BLaER1 treated with 17β-estradiol and CSF1 and Interleukin-3, amounts not matched to agents 10 nM and 100 nM (cell line): ENCODE measurements at regions not wholly inside any gene's neighbourhood (a gene's known extent, or its start where the extent isn't known, plus 50 kb on each side); places are given as distances from the start of the nearest gene placed in this dataset.
"Not testable (repeated sequence)": the region's sequence is repeated elsewhere in the genome, so short reads cannot be mapped to it uniquely, and the experiment has no call there.

Source experiments
- H3K27ac ChIP-seq, 11 experiments: shearing (Covaris generic); formaldehyde crosslinking; 2 replicates each; pipeline ENCODE4 v1.8.1; 2022
- H3K27me3 ChIP-seq, 11 experiments: shearing (Covaris generic); formaldehyde crosslinking; 2 replicates each; pipeline ENCODE4 v1.8.1; 2022
- H3K36me3 ChIP-seq, 11 experiments: shearing (Covaris generic); formaldehyde crosslinking; 2 replicates each; pipeline ENCODE4 v1.8.1; 2022
- H3K4me1 ChIP-seq, 10 experiments: shearing (Covaris generic); formaldehyde crosslinking; 2 replicates each; pipeline ENCODE4 v1.8.1; 2022
- H3K4me2 ChIP-seq, 11 experiments: shearing (Covaris generic); formaldehyde crosslinking; 2 replicates each; pipeline ENCODE4 v1.8.1; 2022
- H3K4me3 ChIP-seq, 10 experiments: shearing (Covaris generic); formaldehyde crosslinking; 2 replicates each; pipeline ENCODE4 v1.8.1; 2022
- H3K9ac ChIP-seq, 11 experiments: shearing (Covaris generic); formaldehyde crosslinking; 2 replicates each; pipeline ENCODE4 v1.8.1; 2022
- H3K9me3 ChIP-seq, 11 experiments: shearing (Covaris generic); formaldehyde crosslinking; replicated peaks in 1 of 11; 2 replicates each; pipeline ENCODE4 v1.8.1; 2022
- H4K20me1 ChIP-seq, 11 experiments: shearing (Covaris generic); formaldehyde crosslinking; 2 replicates each; pipeline ENCODE4 v1.8.1; 2022
- Cebpa-rat ChIP-seq, 11 experiments: shearing (Covaris generic); IDR thresholded peaks; 2 replicates each; pipeline ENCODE4 v1.8.1; 2022

- Histone ChIP-seq H3K4me2 (peak overlapping the region; percentile 21 to 99 (median 91); a peak in 21 of 22 replicates), H3K9me3 (peaks cover 40 to 55% (median 49%) of the 10 kb centered on the region in 11 experiments), H3K9ac (peak overlapping the region in 9 of 11 experiments; percentile 4 to 52 (median 41); a peak in 10 of 22 replicates), H4K20me1 (no peaks in the 10 kb centered on the region), H3K27me3 (no peaks in the 10 kb centered on the region), H3K36me3 (peaks cover 0 to 14% (median 0%) of the 10 kb centered on the region in 11 experiments; a peak in 5 of 22 replicates), H3K27ac (peak overlapping the region; percentile 44 to 97 (median 92); a peak in 21 of 22 replicates), H3K4me1 (peaks cover 48 to 63% (median 57%) of the 10 kb centered on the region in 10 experiments), H3K4me3 (peak overlapping the region in 7 of 10 experiments; percentile 6 to 48 (median 20); a peak in 6 of 20 replicates)
- TF ChIP-seq Cebpa-rat (IDR thresholded peaks at IDR 0.05) = no peak
Observed at GRCh38 chr15:75112848-75113492, 88.7 kb upstream of the C15orf39 start.

GRCh38 chr15:75114327-75114726 lies 87.4 kb upstream of the C15orf39 start:
- no peaks in the 10 kb centered on the region for H4K20me1 ChIP-seq
- H3K27ac ChIP-seq = peak overlapping the region in 9 of 11 experiments; percentile 63 to 97 (median 92); a peak in 13 of 22 replicates
- H3K9me3 ChIP-seq = peaks cover 40 to 65% (median 55%) of the 10 kb centered on the region in 11 experiments
- peaks cover 34 to 49% (median 43%) of the 10 kb centered on the region in 10 experiments for H3K4me1 ChIP-seq
- no peak overlapping the region for H3K9ac ChIP-seq
- no peaks in the 10 kb centered on the region for H3K27me3 ChIP-seq
- peaks cover 0 to 14% (median 0%) of the 10 kb centered on the region in 11 experiments; a peak in 5 of 22 replicates for H3K36me3 ChIP-seq
- peak overlapping the region in 9 of 10 experiments; percentile 6 to 48 (median 28); a peak in 11 of 20 replicates for H3K4me3 ChIP-seq
- H3K4me2 ChIP-seq = no peak overlapping the region
- no peak for TF ChIP-seq Cebpa-rat (IDR thresholded peaks at IDR 0.05)

GRCh38 chr15:75114796-75115195 lies 86.9 kb upstream of the C15orf39 start:
- Histone ChIP-seq H3K27ac (peak overlapping the region in 7 of 11 experiments; percentile 83 to 94 (median 92); a peak in 6 of 22 replicates), H3K9ac (no peak overlapping the region), H4K20me1 (no peaks in the 10 kb centered on the region), H3K4me3 (peak overlapping the region in 7 of 10 experiments; percentile 15 to 48 (median 24); a peak in 7 of 20 replicates), H3K9me3 (peaks cover 40 to 65% (median 55%) of the 10 kb centered on the region in 11 experiments), H3K4me2 (no peak overlapping the region), H3K27me3 (no peaks in the 10 kb centered on the region), H3K36me3 (peaks cover 0 to 14% (median 0%) of the 10 kb centered on the region in 11 experiments; a peak in 5 of 22 replicates), H3K4me1 (peaks cover 30 to 44% (median 38%) of the 10 kb centered on the region in 10 experiments)
- no peak for TF ChIP-seq Cebpa-rat (IDR thresholded peaks at IDR 0.05)

- not testable (repeated sequence) for H3K4me2 ChIP-seq, H3K9ac ChIP-seq, H3K27me3 ChIP-seq, H4K20me1 ChIP-seq, H3K4me3 ChIP-seq, H3K27ac ChIP-seq
- peaks cover 0 to 14% (median 0%) of the 10 kb centered on the region in 11 experiments; a peak in 5 of 22 replicates for H3K36me3 ChIP-seq
- H3K9me3 ChIP-seq = peaks cover 40 to 65% (median 55%) of the 10 kb centered on the region in 11 experiments
- peaks cover 23 to 38% (median 32%) of the 10 kb centered on the region in 10 experiments for H3K4me1 ChIP-seq
Observed at GRCh38 chr15:75115411-75115913, 86.2 kb upstream of the C15orf39 start.

- peaks cover 44 to 71% (median 59%) of the 10 kb centered on the region in 11 experiments for H3K9me3 ChIP-seq
- not testable (repeated sequence) for H3K9ac ChIP-seq, H3K27me3 ChIP-seq, H3K4me2 ChIP-seq, H4K20me1 ChIP-seq, H3K27ac ChIP-seq
- H3K36me3 ChIP-seq = peaks cover 0 to 14% (median 0%) of the 10 kb centered on the region in 11 experiments; a peak in 5 of 22 replicates
- 0 out of 20 replicates have a peak overlapping the region, but pooled peaks of 1 of the 10 experiments have one; percentile 1 for H3K4me3 ChIP-seq
- H3K4me1 ChIP-seq = peaks cover 16 to 31% (median 25%) of the 10 kb centered on the region in 10 experiments
Observed at GRCh38 chr15:75116143-75116542, 85.5 kb upstream of the C15orf39 start.

GRCh38 chr15:75117993-75118392 lies 83.7 kb upstream of the C15orf39 start:
- no peaks in the 10 kb centered on the region for H3K27me3 ChIP-seq
- H3K9ac ChIP-seq = no peak overlapping the region
- H3K36me3 ChIP-seq = peaks cover 0 to 14% (median 0%) of the 10 kb centered on the region in 11 experiments; a peak in 5 of 22 replicates
- no peak overlapping the region for H3K27ac ChIP-seq
- H3K4me2 ChIP-seq = no peak overlapping the region
- no peaks in the 10 kb centered on the region for H4K20me1 ChIP-seq
- TF ChIP-seq Cebpa-rat (IDR thresholded peaks at IDR 0.05) = no peak
- peaks cover 3 to 17% (median 7%) of the 10 kb centered on the region in 10 experiments; a peak in 19 of 20 replicates for H3K4me1 ChIP-seq
- peaks cover 42 to 83% (median 68%) of the 10 kb centered on the region in 11 experiments for H3K9me3 ChIP-seq
- H3K4me3 ChIP-seq = no peak overlapping the region

- not testable (repeated sequence) for H4K20me1 ChIP-seq, H3K4me3 ChIP-seq, H3K27me3 ChIP-seq, H3K27ac ChIP-seq, H3K9ac ChIP-seq, H3K36me3 ChIP-seq, H3K4me2 ChIP-seq
- Histone ChIP-seq H3K4me1 (peaks cover 2 to 17% (median 12%) of the 10 kb centered on the region in 10 experiments; a peak in 19 of 20 replicates), H3K9me3 (peaks cover 29 to 70% (median 54%) of the 10 kb centered on the region in 11 experiments)
Observed at GRCh38 chr15:75119312-75119711, 82.4 kb upstream of the C15orf39 start.

- no peak overlapping the region for H3K9ac ChIP-seq
- no peak for TF ChIP-seq Cebpa-rat (IDR thresholded peaks at IDR 0.05)
- H3K4me3 ChIP-seq = 0 out of 20 replicates have a peak overlapping the region, but pooled peaks of 1 of the 10 experiments have one; percentile 2
- no peak overlapping the region for H3K4me2 ChIP-seq
- no peaks in the 10 kb centered on the region for H4K20me1 ChIP-seq
- H3K4me1 ChIP-seq = peaks cover 20 to 37% (median 32%) of the 10 kb centered on the region in 10 experiments
- H3K36me3 ChIP-seq = no peaks in the 10 kb centered on the region; a peak in 1 of 22 replicates
- no peak overlapping the region for H3K27ac ChIP-seq
- no peaks in the 10 kb centered on the region for H3K27me3 ChIP-seq
- peaks cover 7 to 48% (median 33%) of the 10 kb centered on the region in 11 experiments for H3K9me3 ChIP-seq
Observed at GRCh38 chr15:75121491-75121890, 80.2 kb upstream of the C15orf39 start.

- Histone ChIP-seq H3K9ac (peak overlapping the region in 2 of 11 experiments; percentile 6 to 73; a peak in 2 of 22 replicates), H3K36me3 (no peaks in the 10 kb centered on the region), H3K4me2 (peak overlapping the region in 7 of 11 experiments; percentile 78 to 88 (median 84); a peak in 12 of 22 replicates), H3K27ac (peak overlapping the region in 8 of 11 experiments; percentile 58 to 81 (median 76); a peak in 13 of 22 replicates), H3K27me3 (no peaks in the 10 kb centered on the region), H3K4me3 (no peak overlapping the region), H4K20me1 (no peaks in the 10 kb centered on the region), H3K4me1 (peaks cover 20 to 56% (median 42%) of the 10 kb centered on the region in 10 experiments), H3K9me3 (peaks cover 3 to 29% (median 17%) of the 10 kb centered on the region in 11 experiments; a peak in 18 of 22 replicates)
- no peak for TF ChIP-seq Cebpa-rat (IDR thresholded peaks at IDR 0.05)
Observed at GRCh38 chr15:75123395-75123794, 78.3 kb upstream of the C15orf39 start.

- not testable (repeated sequence) for H3K4me3 ChIP-seq, H3K36me3 ChIP-seq, H4K20me1 ChIP-seq, H3K27me3 ChIP-seq
- H3K27ac ChIP-seq = peak overlapping the region in 9 of 11 experiments; percentile 58 to 81 (median 73); a peak in 16 of 22 replicates
- peaks cover 0 to 26% (median 16%) of the 10 kb centered on the region in 11 experiments; a peak in 17 of 22 replicates for H3K9me3 ChIP-seq
- peak overlapping the region in 10 of 11 experiments; percentile 30 to 88 (median 81); a peak in 21 of 22 replicates for H3K4me2 ChIP-seq
- peak overlapping the region in 7 of 11 experiments; percentile 45 to 73 (median 62); a peak in 11 of 22 replicates for H3K9ac ChIP-seq
- H3K4me1 ChIP-seq = peaks cover 20 to 64% (median 43%) of the 10 kb centered on the region in 10 experiments
Observed at GRCh38 chr15:75124278-75124677, 77.4 kb upstream of the C15orf39 start.
